D721Med (cell line): ENCODE measurements at regions not wholly inside any gene's neighbourhood (a gene's known extent, or its start where the extent isn't known, plus 50 kb on each side); places are given as distances from the start of the nearest gene placed in this dataset.

Source experiments
- DNase-seq: peaks from one replicate; pipeline ENCODE4 v3.0.0; 2011; ENCODE audit warnings: low spot score; ENCODE audit not compliant: insufficient read length
- FAIRE-seq: peaks from 2 replicates; lab custom pipeline; 2011; peaks lifted over from hg19 to GRCh38; lab: Jason Lieb, UNC
- TF ChIP-seq, protein P1 (sequence below): IDR thresholded peaks from 2 replicates; pipeline ENCODE4 v1.5.1; 2012; ENCODE audit warnings: mild to moderate bottlenecking, control low read depth; ENCODE audit not compliant: insufficient read depth; ENCODE audit errors: missing control alignments

DNA sequence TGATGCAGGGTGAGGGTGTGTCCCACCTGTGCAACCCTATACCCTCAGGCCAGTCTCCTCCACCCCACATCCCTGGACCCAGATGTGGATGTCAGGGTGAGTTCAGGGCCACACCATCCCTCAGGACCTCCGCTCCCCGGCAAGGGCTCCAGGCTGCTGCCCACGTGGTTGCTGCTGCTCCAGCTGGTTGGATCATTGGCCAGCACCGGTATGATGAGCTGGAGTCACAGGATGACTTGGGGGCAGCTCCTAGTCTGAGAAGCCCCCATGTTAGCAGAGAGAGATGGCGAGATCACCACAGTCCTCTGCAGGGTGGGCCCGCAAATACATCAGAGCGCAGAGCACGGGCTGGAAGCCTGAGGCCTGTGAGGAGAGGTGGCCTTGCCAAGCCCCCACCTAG lies 103.3 kb upstream of the GDF10 start:
- DNase-seq = no peak
- no peak for FAIRE-seq
- TF ChIP-seq, protein P1, sequence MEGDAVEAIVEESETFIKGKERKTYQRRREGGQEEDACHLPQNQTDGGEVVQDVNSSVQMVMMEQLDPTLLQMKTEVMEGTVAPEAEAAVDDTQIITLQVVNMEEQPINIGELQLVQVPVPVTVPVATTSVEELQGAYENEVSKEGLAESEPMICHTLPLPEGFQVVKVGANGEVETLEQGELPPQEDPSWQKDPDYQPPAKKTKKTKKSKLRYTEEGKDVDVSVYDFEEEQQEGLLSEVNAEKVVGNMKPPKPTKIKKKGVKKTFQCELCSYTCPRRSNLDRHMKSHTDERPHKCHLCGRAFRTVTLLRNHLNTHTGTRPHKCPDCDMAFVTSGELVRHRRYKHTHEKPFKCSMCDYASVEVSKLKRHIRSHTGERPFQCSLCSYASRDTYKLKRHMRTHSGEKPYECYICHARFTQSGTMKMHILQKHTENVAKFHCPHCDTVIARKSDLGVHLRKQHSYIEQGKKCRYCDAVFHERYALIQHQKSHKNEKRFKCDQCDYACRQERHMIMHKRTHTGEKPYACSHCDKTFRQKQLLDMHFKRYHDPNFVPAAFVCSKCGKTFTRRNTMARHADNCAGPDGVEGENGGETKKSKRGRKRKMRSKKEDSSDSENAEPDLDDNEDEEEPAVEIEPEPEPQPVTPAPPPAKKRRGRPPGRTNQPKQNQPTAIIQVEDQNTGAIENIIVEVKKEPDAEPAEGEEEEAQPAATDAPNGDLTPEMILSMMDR = no peak

DNA sequence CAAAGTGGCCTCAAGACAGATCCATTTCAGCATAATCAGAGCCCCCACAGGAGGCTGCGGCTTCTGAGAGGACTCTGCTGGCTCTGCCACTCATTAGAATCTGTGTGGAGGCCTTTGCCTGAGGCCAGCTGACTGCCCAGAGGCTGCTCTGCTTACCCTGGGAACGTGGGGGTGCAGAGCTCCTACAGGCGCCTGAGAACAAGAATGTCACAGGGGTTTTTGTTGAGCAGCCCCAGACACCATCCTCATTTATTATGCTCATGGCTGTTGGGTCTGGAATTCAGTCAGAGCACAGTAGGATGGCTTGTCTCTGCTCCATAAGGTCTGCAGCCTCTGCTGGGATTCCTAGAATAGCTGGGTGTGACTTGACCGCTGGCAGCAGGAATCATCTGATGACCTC lies 101.8 kb upstream of the GDF10 start:
- TF ChIP-seq, protein P1 = no peak
- DNase-seq (no peak), FAIRE-seq (no peak)

- no peak for FAIRE-seq
- DNase-seq = no peak
- TF ChIP-seq, protein P1 = no peak
Measured at GRCh38 chr10:47205192-47205591, 94.8 kb upstream of the GDF10 start.

DNA sequence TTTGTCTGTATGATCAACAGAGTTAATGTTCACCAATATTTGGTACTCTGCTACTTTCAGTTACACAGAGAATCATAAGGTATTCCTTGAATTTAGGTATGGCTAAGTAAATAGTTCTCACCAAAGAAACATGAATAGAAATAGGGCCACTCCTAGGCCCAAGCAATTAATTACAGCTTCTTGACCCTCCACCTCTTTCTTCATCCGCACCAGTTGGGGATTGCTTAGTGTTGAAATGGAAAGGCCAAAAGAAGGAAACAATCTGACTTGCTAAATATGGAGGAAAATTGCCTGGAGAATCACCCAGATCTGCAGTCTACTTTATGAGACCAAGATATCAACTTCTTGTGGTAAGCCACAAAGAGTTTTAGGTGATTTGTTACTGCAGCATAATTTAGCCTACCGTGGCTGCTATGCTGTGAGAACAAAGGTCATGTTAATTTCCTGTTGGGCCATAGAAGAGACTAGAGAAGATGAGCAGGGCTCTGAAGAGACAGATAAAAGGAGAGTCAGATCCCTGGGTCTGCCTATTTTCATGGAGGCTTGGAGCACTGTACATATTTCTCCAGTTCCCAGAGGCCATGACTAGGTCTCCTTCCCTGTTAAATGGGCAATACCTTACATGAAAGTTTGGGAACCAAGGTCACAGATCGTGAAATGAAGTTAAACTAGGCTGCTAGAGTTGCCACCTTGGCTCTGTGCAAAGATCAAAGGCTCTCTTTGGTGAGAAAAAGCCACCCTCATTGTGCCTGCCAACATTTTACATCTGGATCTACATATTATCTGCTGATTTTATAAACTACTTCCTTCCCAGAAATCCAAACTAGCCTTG lies 93.3 kb upstream of the GDF10 start:
- no peak for DNase-seq
- TF ChIP-seq, protein P1 = no peak
- FAIRE-seq = no peak

- DNase-seq = no peak
- no peak for FAIRE-seq
- TF ChIP-seq, protein P1 = no peak
Measured at GRCh38 chr10:47207281-47207615, 92.7 kb upstream of the GDF10 start.

DNA sequence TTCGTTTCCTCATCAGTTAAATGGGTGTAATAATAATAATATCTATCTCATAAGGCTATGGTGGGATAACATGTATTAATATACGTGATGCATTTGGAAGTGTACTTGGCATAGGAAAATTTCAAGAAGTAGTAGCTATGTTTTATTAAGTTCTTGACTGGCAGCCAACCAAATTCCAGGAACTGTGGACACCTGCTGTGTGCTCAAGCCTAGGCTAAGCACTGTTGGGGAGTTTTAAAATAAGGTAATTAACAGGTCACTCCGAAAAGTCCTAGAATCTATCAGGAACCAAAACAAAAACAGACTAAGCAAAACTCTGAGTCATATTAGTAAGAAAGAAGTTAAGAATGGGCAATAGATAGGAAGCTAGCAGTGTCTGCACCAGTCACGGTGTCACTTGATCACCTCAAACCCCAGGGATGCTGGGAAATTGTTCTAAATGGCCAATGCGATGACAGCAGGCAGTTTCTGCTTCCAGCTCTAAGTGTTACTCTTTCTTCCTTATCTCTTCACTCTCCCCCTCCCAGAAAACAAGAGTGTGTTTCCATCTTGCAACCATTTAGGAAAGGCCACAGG lies 92.0 kb upstream of the GDF10 start:
- FAIRE-seq = no peak
- TF ChIP-seq, protein P1 = no peak
- DNase-seq = no peak

DNA sequence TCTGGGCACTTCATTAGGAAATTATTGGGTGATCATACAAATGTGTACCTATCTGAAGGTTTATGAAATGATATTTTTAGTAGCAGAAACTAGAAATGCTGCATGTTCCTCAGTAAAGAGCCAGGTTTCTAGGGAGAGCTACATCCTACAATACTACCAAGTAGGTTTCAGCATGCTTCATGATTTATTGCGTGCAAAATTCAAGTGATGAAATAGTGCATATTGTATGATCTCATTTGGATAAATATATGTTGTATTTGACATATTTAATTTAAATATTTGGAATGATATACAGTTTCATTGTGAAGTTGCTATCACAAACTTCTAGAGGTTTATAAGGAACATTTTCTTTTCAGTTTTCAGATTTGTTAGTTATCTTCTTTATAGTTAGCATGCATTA lies 90.5 kb upstream of the GDF10 start:
- FAIRE-seq = no peak
- TF ChIP-seq, protein P1 = no peak
- no peak for DNase-seq
